ENCODE measurements at regions not wholly inside any gene's neighbourhood (a gene's known extent, or its start where the extent isn't known, plus 50 kb on each side); places are given as distances from the start of the nearest gene placed in this dataset.

DNA sequence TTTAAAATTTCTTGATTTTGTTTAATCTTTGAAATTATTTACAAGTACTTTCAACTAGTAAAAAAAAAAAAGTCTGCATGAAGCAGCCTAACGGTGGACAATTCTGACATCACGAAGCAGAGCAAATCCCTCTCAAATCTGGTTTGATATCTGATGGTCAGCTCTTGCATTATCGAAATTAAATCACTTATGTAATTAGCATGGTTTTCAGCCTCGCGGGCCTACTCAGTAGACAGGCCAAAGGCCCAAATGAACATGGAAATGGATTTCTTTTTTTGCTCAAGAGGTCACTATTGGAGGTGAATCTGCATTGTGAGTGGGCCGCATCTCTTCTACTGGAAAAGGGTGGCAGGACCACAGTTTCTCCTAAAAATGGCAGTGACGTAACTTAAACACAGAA, 209.8 kb downstream of the NR2F2 start:
- H3K4me1 ChIP-seq = no peaks in the 10 kb centered on the region
- no peak overlapping the region for H3K27ac ChIP-seq
- TF ChIP-seq, protein P1, sequence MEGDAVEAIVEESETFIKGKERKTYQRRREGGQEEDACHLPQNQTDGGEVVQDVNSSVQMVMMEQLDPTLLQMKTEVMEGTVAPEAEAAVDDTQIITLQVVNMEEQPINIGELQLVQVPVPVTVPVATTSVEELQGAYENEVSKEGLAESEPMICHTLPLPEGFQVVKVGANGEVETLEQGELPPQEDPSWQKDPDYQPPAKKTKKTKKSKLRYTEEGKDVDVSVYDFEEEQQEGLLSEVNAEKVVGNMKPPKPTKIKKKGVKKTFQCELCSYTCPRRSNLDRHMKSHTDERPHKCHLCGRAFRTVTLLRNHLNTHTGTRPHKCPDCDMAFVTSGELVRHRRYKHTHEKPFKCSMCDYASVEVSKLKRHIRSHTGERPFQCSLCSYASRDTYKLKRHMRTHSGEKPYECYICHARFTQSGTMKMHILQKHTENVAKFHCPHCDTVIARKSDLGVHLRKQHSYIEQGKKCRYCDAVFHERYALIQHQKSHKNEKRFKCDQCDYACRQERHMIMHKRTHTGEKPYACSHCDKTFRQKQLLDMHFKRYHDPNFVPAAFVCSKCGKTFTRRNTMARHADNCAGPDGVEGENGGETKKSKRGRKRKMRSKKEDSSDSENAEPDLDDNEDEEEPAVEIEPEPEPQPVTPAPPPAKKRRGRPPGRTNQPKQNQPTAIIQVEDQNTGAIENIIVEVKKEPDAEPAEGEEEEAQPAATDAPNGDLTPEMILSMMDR (IDR thresholded peaks at IDR 0.05) = no peak
- no peaks in the 10 kb centered on the region for H3K36me3 ChIP-seq
- H3K4me3 ChIP-seq = no peak overlapping the region
- intact Hi-C loops (cut with DNase I) = no loop called here
- no peaks in the 10 kb centered on the region for H3K27me3 ChIP-seq
- FAIRE-seq (no peak), DNase-seq (no peak), ATAC-seq (no peak)
- no peaks in the 10 kb centered on the region for H3K9me3 ChIP-seq
- 85 to 91% methylated on average over 7 of the region's 7 CpGs for WGBS, 2 donors

DNA sequence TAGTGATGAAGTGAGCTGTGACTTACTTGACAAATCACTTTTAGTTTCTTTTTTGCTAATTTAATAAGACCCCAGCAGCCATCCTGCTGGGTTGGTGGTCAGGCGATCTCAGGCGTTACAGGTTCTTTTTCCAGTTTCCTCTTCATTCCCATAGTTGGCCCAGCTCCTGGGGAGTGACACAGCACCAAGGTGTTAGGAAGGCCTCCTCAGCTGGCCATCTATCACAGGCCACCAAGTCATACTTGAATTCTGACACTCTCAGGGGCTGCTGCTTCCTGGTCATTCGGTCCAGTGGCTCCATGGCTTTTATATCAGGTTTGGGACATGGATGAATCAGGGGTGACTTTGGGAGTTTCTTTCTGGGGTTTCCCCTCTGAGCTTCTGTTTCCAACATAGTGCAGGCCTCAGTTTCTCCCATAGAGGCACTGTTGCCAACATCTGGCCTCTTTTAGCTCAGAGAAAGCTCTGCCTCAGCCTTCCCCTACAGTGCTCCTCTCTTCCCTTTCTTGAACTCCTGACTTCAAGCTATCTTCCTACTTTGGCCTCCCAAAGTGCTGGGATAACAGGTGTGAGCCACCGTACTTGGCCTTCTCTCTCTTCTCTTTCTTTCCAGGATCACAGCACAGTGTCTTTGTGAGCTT, 211.8 kb downstream of the NR2F2 start:
- ATAC-seq (no peak), FAIRE-seq (no peak), DNase-seq (no peak)
- whole genome bisulfite sequencing, 2 donors = 90 to 95% methylated on average over 4 of the region's 4 CpGs
- intact Hi-C loops (cut with DNase I) = no loop called here
- Histone ChIP-seq H3K27me3 (no peaks in the 10 kb centered on the region), H3K36me3 (no peaks in the 10 kb centered on the region), H3K4me3 (no peak overlapping the region), H3K27ac (no peak overlapping the region), H3K9me3 (no peaks in the 10 kb centered on the region), H3K4me1 (no peaks in the 10 kb centered on the region)
- TF ChIP-seq, protein P1 (IDR thresholded peaks at IDR 0.05) = no peak

DNA sequence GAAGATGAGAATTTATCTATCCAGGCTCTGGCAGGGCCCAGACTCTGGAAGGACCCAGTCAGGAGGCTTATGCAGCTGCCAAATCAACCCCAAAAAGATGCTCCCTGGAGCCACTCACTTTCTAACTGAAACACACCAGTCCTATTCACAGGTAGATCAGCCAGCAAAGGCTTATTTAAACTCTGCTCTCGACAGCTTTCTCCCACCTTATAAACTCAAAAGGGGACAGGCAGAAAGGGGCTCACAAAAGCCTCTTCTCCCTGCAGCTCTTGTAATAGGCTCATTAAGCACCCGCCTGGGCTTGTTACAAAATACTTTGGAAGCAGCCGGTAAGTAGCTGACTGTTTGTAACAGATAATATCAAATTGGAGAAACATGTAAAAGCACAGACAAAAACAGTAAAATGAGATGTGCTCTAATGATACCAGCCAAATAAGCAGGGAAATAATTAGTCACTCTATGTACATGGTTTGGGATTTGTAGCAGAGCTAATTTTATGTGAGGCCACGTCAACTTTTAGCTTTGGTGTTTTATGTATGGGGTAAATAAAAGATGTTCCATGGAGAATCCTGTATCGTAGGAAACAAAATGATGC, 213.8 kb downstream of the NR2F2 start:
- H3K27me3 ChIP-seq = no peaks in the 10 kb centered on the region
- no peaks in the 10 kb centered on the region for H3K36me3 ChIP-seq
- intact Hi-C loops (cut with DNase I) = no loop called here
- H3K4me1 ChIP-seq = no peaks in the 10 kb centered on the region
- FAIRE-seq (no peak), DNase-seq (no peak), ATAC-seq (no peak)
- no peaks in the 10 kb centered on the region for H3K9me3 ChIP-seq
- TF ChIP-seq, protein P1 (IDR thresholded peaks at IDR 0.05) = no peak
- H3K27ac ChIP-seq = no peak overlapping the region
- WGBS, 2 donors = 71 to 76% methylated on average over 5 of the region's 5 CpGs
- H3K4me3 ChIP-seq = no peak overlapping the region

DNA sequence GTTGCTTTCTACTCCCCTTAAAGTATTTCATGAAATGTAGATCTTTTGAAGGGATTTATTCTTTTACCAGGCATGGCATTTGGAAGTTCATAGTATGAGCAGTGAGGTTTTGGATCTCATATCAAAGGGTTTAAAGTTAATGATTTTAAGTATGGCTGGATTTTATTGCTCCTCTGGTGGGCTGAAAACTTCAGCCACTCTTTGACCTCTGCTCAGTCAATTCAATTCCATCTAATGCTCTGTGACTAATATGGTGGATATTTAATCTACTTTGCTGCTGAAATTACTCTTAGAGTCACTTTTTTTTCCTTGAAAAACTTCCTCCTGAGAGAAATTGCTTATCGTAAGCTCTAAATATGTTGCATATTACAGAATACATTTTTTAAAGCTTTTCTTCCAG, 218.6 kb downstream of the NR2F2 start:
- intact Hi-C loops (cut with DNase I) = no loop called here
- no peak for FAIRE-seq
- H3K36me3 ChIP-seq = no peaks in the 10 kb centered on the region
- no peak for DNase-seq
- no peak for ATAC-seq
- TF ChIP-seq, protein P1 (IDR thresholded peaks at IDR 0.05) = no peak
- H3K4me3 ChIP-seq = no peak overlapping the region
- H3K27ac ChIP-seq = no peak overlapping the region
- H3K4me1 ChIP-seq = no peaks in the 10 kb centered on the region
- H3K9me3 ChIP-seq = no peaks in the 10 kb centered on the region
- no peaks in the 10 kb centered on the region for H3K27me3 ChIP-seq
- WGBS, 2 donors = 72 to 96% methylated on average over 1 of the region's 1 CpG

DNA sequence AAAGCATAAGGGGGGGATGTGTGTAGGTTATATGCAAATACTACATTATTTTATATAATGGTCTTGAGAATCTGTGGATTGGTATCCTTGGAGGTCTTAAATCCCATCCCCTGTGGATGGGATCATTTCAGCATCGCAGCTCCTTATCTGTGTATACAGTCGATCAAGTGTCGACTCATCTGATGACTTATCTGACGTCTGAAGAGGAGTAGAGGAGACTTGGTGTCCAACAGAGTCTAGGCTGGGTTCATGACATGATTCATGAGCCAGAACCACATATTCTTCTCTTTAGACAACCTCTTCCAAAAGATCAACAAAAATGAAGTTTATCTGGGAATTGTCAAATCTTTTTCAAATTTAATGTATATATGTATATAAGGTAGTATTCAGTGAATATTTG, 220.7 kb downstream of the NR2F2 start:
- DNase-seq (no peak), ATAC-seq (no peak), FAIRE-seq (no peak)
- Histone ChIP-seq H3K27me3 (no peaks in the 10 kb centered on the region), H3K36me3 (no peaks in the 10 kb centered on the region), H3K4me1 (no peaks in the 10 kb centered on the region), H3K27ac (no peak overlapping the region), H3K4me3 (no peak overlapping the region), H3K9me3 (no peaks in the 10 kb centered on the region)
- TF ChIP-seq, protein P1 (IDR thresholded peaks at IDR 0.05) = no peak
- intact Hi-C loops (cut with DNase I) = no loop called here
- WGBS, 2 donors = 57 to 77% methylated on average over 4 of the region's 4 CpGs
